22Rv1 (cell line): ENCODE measurements at regions not wholly inside any gene's neighbourhood (a gene's known extent, or its start where the extent isn't known, plus 50 kb on each side); places are given as distances from the start of the nearest gene placed in this dataset.

Experiments
- CTCF ChIP-seq: fragments of 450-650 bp; IDR thresholded peaks from 2 replicates; pipeline ENCODE4 v1.5.1; 2017; ENCODE audit warnings: mild to moderate bottlenecking
- ZFX ChIP-seq: fragments of 450-650 bp; IDR thresholded peaks from 2 replicates; pipeline ENCODE4 v1.6.1; 2017; ENCODE audit warnings: antibody characterized with exemption, borderline replicate concordance

DNA sequence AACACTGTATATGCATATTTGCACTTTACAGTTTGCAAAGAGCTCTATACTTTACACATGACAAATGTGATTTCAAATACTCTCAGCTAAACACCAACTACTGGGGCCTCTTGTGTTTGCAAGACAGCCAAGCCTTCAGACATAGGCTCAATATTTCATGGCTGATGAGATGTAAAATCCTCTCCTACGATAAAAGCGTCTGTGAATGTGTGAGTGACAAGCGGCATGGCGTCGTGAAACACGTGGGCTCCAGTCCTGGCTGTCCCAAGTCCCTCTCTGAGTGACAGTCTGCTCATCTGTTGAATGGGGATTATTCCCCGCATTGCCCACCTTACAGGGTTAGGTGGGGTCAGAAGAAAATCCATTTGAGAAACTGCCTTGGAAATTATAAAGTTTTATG lies 489.8 kb downstream of the RNF144A start:
- TF ChIP-seq CTCF = no peak
- TF ChIP-seq ZFX = no peak
